Germinal center (tissue), 1 donor: ENCODE measurements at regions not wholly inside any gene's neighbourhood (a gene's known extent, or its start where the extent isn't known, plus 50 kb on each side); places are given as distances from the start of the nearest gene placed in this dataset.

Experiments
- DNase-seq: peaks from one replicate; pipeline ENCODE4 v3.0.0; 2012; ENCODE audit warnings: mixed read lengths, low spot score

GRCh38 chr14:104371031-104371430, 208.5 kb upstream of the C14orf180 start:
- no peak for DNase-seq

GRCh38 chr14:104371917-104372316, 207.6 kb upstream of the C14orf180 start:
- no peak for DNase-seq

GRCh38 chr14:104372390-104373054, 207.0 kb upstream of the C14orf180 start:
- no peak for DNase-seq

GRCh38 chr14:104373055-104373854, 206.3 kb upstream of the C14orf180 start:
- DNase-seq: no peak

- DNase-seq: no peak
Measured at GRCh38 chr14:104373855-104374717, 205.5 kb upstream of the C14orf180 start.

- DNase-seq: no peak
Measured at GRCh38 chr14:104374718-104375080, 204.9 kb upstream of the C14orf180 start.

- DNase-seq: no peak
Measured at GRCh38 chr14:104375551-104376201, 203.9 kb upstream of the C14orf180 start.

GRCh38 chr14:104376202-104377140, 203.1 kb upstream of the C14orf180 start:
- DNase-seq: no peak

GRCh38 chr14:104377256-104377655, 202.3 kb upstream of the C14orf180 start:
- no peak for DNase-seq

GRCh38 chr14:104378698-104379113, 200.9 kb upstream of the C14orf180 start:
- no peak for DNase-seq

GRCh38 chr14:104382361-104383087, 197.0 kb upstream of the C14orf180 start:
- no peak for DNase-seq

- no peak for DNase-seq
Measured at GRCh38 chr14:104383088-104383995, 196.2 kb upstream of the C14orf180 start.

GRCh38 chr14:104383996-104384775, 195.4 kb upstream of the C14orf180 start:
- DNase-seq: no peak

- no peak for DNase-seq
Measured at GRCh38 chr14:104384776-104385071, 194.8 kb upstream of the C14orf180 start.

- no peak for DNase-seq
Measured at GRCh38 chr14:104385111-104385510, 194.5 kb upstream of the C14orf180 start.

GRCh38 chr14:104385531-104386101, 193.9 kb upstream of the C14orf180 start:
- no peak for DNase-seq

GRCh38 chr14:104386151-104386841, 193.3 kb upstream of the C14orf180 start:
- DNase-seq: peak; percentile 66
